Type B pancreatic cell (in vitro differentiated cells): ENCODE measurements at regions not wholly inside any gene's neighbourhood (a gene's known extent, or its start where the extent isn't known, plus 50 kb on each side); places are given as distances from the start of the nearest gene placed in this dataset.

Experiments
- DNase-seq: peaks from one replicate; pipeline ENCODE4 v3.0.0; 2021; ENCODE audit warnings: mixed read lengths; ENCODE audit not compliant: unreplicated experiment; ENCODE audit errors: extremely low spot score
- H3K27ac Mint-ChIP-seq: 2 replicates; pipeline ENCODE4 v1.8.0; 2021; ENCODE audit warnings: mild to moderate bottlenecking, mixed read lengths
- H3K27me3 Mint-ChIP-seq: 2 replicates; pipeline ENCODE4 v1.8.0; 2021; ENCODE audit warnings: mixed read lengths
- H3K36me3 Mint-ChIP-seq: 2 replicates; pipeline ENCODE4 v1.8.0; 2021; ENCODE audit warnings: mixed read lengths
- H3K4me1 Mint-ChIP-seq: one replicate; pipeline ENCODE4 v1.8.0; 2021; ENCODE audit warnings: mixed read lengths; ENCODE audit not compliant: unreplicated experiment
- H3K4me3 Mint-ChIP-seq: 2 replicates; pipeline ENCODE4 v1.8.0; 2021; ENCODE audit warnings: mild to moderate bottlenecking, mixed read lengths
- H3K9me3 Mint-ChIP-seq: 2 replicates; pipeline ENCODE4 v1.8.0; 2021; ENCODE audit warnings: mixed read lengths
- TF ChIP-seq, protein P1 (sequence below): fragments of 200-600 bp; sonication (generic); conservative IDR thresholded peaks from 2 replicates; pipeline ENCODE4 v1.5.0; 2021; ENCODE audit warnings: antibody characterized with exemption, mild to moderate bottlenecking

DNA sequence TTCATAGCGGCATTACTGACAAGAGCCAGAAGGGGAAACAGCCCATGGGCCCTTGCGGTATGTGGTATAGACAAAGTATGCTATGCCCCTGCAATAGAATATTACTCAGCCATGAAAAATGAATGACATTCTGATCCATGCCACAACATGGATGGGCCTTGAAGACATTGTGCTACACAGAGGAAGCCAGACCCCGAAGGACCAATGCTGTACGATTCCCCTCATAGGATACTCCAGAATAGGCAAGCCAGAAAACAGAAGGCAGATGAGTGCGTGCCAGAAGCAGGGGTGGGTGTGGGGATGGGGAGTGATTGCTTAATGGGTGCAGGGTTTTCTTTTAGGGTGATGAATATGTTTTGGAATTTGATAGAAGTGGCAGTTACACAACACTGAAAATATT lies 342.0 kb downstream of the TEX29 start:
- H3K9me3 Mint-ChIP-seq = no peaks in the 10 kb centered on the region
- TF ChIP-seq, protein P1, sequence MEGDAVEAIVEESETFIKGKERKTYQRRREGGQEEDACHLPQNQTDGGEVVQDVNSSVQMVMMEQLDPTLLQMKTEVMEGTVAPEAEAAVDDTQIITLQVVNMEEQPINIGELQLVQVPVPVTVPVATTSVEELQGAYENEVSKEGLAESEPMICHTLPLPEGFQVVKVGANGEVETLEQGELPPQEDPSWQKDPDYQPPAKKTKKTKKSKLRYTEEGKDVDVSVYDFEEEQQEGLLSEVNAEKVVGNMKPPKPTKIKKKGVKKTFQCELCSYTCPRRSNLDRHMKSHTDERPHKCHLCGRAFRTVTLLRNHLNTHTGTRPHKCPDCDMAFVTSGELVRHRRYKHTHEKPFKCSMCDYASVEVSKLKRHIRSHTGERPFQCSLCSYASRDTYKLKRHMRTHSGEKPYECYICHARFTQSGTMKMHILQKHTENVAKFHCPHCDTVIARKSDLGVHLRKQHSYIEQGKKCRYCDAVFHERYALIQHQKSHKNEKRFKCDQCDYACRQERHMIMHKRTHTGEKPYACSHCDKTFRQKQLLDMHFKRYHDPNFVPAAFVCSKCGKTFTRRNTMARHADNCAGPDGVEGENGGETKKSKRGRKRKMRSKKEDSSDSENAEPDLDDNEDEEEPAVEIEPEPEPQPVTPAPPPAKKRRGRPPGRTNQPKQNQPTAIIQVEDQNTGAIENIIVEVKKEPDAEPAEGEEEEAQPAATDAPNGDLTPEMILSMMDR = no peak
- peaks cover 17% of the 10 kb centered on the region for H3K4me1 Mint-ChIP-seq
- no peaks in the 10 kb centered on the region for H3K36me3 Mint-ChIP-seq
- DNase-seq = no peak
- peaks cover 29% of the 10 kb centered on the region for H3K27me3 Mint-ChIP-seq
- no peak overlapping the region for H3K27ac Mint-ChIP-seq
- H3K4me3 Mint-ChIP-seq = no peak overlapping the region

DNA sequence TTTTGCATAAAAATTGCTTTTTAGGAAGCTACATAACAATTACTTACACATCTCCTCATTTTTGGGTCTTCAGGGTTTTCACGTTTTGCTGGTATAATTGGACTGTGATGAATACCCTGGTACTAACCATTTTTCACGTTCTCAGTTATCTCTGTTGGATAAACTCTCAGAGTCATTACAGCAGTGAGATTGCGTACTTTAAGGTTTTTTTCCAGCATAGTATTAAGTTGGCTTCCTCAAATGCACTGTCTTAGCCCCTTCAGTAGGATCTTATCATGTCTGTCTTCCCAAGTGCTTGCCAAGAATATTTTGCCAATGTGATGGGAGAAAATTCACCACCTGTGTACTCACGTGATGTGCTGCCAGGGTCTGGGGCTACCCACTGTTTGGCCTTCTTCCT lies 342.5 kb downstream of the TEX29 start:
- Mint-ChIP-seq H3K27ac (no peak overlapping the region), H3K4me3 (no peak overlapping the region), H3K27me3 (peaks cover 29% of the 10 kb centered on the region), H3K36me3 (no peaks in the 10 kb centered on the region), H3K4me1 (peaks cover 16% of the 10 kb centered on the region), H3K9me3 (no peaks in the 10 kb centered on the region)
- TF ChIP-seq, protein P1 = no peak
- DNase-seq = no peak

DNA sequence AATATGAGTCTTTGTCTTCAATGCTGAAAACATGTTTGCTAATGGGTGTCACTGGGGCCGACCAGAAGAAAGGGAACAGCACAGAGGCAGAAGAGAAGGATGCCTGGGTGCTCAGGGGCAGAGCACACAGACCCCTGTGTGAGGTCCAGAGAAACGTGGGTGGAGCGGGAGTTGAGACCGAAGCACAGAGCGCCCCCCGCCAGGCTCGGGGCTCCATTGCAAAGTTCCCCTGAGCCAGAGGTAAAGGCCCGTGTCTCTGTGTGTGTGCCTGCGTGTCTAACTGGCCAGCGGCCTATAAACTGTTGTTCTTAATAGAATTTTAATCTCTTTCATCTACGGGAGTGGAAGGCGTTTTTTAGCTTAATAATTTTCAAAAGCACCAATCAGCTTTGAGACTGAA lies 343.1 kb downstream of the TEX29 start:
- no peaks in the 10 kb centered on the region for H3K9me3 Mint-ChIP-seq

DNA sequence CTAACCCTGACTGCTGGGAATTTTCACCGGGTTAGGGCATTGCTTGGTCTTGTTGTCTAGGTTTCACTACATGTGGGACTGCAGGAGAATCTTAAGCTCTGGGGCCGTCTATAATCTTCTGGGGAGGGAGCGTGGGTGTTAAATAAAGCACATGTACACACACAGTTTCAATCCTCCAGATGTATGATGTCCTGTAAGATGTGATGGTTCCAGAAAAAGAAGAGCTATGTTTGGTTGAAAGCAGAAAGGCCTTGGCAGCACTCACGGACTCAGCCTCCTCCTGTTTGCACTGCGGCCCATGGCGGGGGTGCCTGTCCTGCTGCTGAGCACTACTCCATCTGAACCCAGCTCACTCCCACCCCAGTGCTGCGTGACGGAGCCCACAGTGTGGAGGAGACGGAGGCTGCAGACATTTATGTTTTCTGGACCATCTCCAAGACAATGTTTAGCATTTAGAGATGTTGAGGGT lies 343.5 kb downstream of the TEX29 start:
- Mint-ChIP-seq H3K36me3 (no peaks in the 10 kb centered on the region), H3K27me3 (peaks cover 22% of the 10 kb centered on the region), H3K4me3 (no peak overlapping the region), H3K27ac (no peak overlapping the region), H3K9me3 (no peaks in the 10 kb centered on the region), H3K4me1 (peaks cover 8% of the 10 kb centered on the region)
- TF ChIP-seq, protein P1 = no peak
- DNase-seq = peak; percentile 61

More for the DNA sequence above, 343.1 kb downstream of the TEX29 start:
- no peak overlapping the region for H3K4me3 Mint-ChIP-seq
- DNase-seq = peak; percentile 45
- no peak overlapping the region for H3K27ac Mint-ChIP-seq
- H3K4me1 Mint-ChIP-seq = peaks cover 11% of the 10 kb centered on the region
- H3K36me3 Mint-ChIP-seq = no peaks in the 10 kb centered on the region
- TF ChIP-seq, protein P1 = no peak
- H3K27me3 Mint-ChIP-seq = peaks cover 24% of the 10 kb centered on the region

DNA sequence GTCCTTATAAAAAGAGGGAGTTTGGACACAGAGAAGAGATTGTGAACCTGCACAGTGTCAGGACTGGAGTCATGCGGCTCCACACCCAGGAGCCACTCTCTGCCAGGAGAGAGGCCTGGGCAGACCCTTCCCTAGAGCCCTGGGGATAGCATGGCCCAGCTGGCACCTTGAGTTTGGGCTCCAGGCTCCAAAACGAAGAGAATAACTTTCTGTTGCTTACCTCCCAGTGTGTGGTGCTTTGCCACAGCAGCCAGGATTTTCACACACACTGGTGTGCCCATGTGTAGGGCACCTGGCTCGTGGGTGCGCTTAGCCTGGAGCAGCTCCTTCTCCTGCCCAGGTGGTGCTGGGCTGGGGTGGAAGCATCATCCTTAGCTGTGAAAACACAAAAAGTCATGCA lies 344.3 kb downstream of the TEX29 start:
- TF ChIP-seq, protein P1 = no peak
- Mint-ChIP-seq H3K36me3 (no peaks in the 10 kb centered on the region), H3K27ac (no peak overlapping the region), H3K4me1 (peaks cover 7% of the 10 kb centered on the region), H3K9me3 (no peaks in the 10 kb centered on the region), H3K27me3 (peaks cover 17% of the 10 kb centered on the region), H3K4me3 (no peak overlapping the region)
- DNase-seq = peak; percentile 43

DNA sequence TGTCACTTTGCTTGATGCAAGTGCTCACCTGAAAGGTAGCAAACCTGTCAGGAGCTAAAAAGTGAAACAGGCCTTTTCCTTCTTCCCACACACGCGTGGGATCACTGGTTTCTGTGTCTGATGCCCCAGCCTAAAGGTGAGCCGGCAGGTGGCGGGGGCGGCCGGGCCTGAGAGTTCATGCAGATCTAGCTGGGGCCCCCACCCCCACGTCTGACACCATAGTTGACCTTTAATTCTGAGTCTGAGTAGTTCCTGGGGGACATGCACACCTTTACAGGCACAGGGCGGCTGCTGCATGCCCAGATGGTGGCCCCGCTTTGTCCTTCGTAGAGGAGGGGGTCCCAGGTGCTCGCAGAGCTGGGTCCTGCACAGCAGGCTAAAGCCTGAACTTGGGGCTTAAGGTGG lies 345.3 kb downstream of the TEX29 start:
- peaks cover 16% of the 10 kb centered on the region for H3K27me3 Mint-ChIP-seq
- no peak overlapping the region for H3K4me3 Mint-ChIP-seq
- no peak overlapping the region for H3K27ac Mint-ChIP-seq
- H3K9me3 Mint-ChIP-seq = no peaks in the 10 kb centered on the region
- DNase-seq = peak; percentile 60
- TF ChIP-seq, protein P1 = no peak
- H3K36me3 Mint-ChIP-seq = no peaks in the 10 kb centered on the region
- peaks cover 7% of the 10 kb centered on the region for H3K4me1 Mint-ChIP-seq
